Breast epithelium (tissue), 4 donors: ENCODE measurements at regions not wholly inside any gene's neighbourhood (a gene's known extent, or its start where the extent isn't known, plus 50 kb on each side); places are given as distances from the start of the nearest gene placed in this dataset.

ENCODE experiments used
- DNase-seq, 2 donors: peaks; one replicate each; pipeline ENCODE4 v3.0.0-alpha.2; 2019; ENCODE audit warnings: low spot score in 2 of 2
- H3K27ac ChIP-seq, 2 donors: fragments of 200-600 bp; sonication (generic) in 1 of 2; one replicate each; pipeline ENCODE4 v1.5.1; 2016 to 2019; ENCODE audit warnings: mild to moderate bottlenecking in 1 of 2
- H3K27me3 ChIP-seq, 2 donors: fragments of 200-600 bp; sonication (generic) in 1 of 2; one replicate each; pipeline versions ENCODE4 v1.5.1 to v1.6.0; 2017 to 2019; ENCODE audit warnings: control low read depth in 1 of 2, mild to moderate bottlenecking in 1 of 2
- H3K36me3 ChIP-seq: fragments of 200-600 bp; one replicate; pipeline ENCODE4 v1.5.1; 2019
- H3K4me1 ChIP-seq, 2 donors: fragments of 200-600 bp; sonication (generic); one replicate each; pipeline ENCODE4 v1.5.1; 2016 to 2019; ENCODE audit warnings: control low read depth in 1 of 2
- H3K4me3 ChIP-seq, 3 donors: fragments of 200-600 bp; sonication (generic); 1 replicate in 2 of 3; 2 replicates in 1 of 3; pipeline ENCODE4 v1.5.1; 2016 to 2019; ENCODE audit warnings: mild to moderate bottlenecking in 3 of 3, moderate library complexity in 2 of 3
- H3K9me3 ChIP-seq, 2 donors: fragments of 200-600 bp; sonication (generic) in 1 of 2; one replicate each; pipeline ENCODE4 v1.5.1; 2016 to 2019; ENCODE audit warnings: control low read depth in 1 of 2
- POLR2A ChIP-seq: fragments of 450-650 bp; IDR thresholded peaks from one replicate; pipeline ENCODE4 v1.6.1; 2016; ENCODE audit warnings: antibody characterized with exemption, mild to moderate bottlenecking, moderate library complexity
- POLR2AphosphoS5 ChIP-seq, 3 donors: sonication (generic); formaldehyde crosslinking; IDR thresholded peaks; one replicate each; pipeline ENCODE4 v1.6.1; 2017; ENCODE audit warnings: antibody characterized with exemption in 3 of 3
- intact Hi-C: fragments of 100-400 bp; cut with DNase I; formaldehyde crosslinking; loops from one replicate; pipeline ENCODE4 v1.15.1; 2023; ENCODE audit warnings: low total_unique reads
- TF ChIP-seq, protein P1 (sequence below), 3 donors: fragments of 450-650 bp; IDR thresholded peaks; one replicate each; pipeline ENCODE4 v1.5.1; 2016 to 2017; ENCODE audit warnings: antibody characterized with exemption in 3 of 3, mild to moderate bottlenecking in 3 of 3, moderate library complexity in 3 of 3

DNA sequence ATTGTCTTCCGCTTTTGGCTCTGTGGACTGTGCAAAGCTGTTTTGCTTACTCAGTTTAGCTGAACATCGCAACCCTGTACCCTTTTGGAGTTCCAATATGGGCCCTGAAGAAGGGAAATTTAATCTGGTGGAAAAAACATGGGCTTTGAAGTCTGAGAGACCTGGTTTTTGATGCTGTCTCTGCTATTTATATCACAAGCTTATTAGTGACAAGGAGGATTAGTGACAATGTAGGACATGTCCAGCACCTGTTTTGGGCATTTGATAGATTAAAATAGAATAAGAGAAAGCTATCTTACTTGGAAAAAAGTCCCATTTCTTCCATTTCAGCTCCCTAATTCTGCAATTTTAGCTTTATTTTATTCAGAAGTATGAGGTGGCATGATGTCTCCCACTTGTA lies 417.3 kb downstream of the SPRY1 start:
- Histone ChIP-seq H3K36me3 (no peaks in the 10 kb centered on the region), H3K4me1 (no peaks in the 10 kb centered on the region), H3K9me3 (no peaks in the 10 kb centered on the region), H3K27ac (no peak overlapping the region), H3K4me3 (no peak overlapping the region), H3K27me3 (no peaks in the 10 kb centered on the region)
- TF ChIP-seq, protein P1, sequence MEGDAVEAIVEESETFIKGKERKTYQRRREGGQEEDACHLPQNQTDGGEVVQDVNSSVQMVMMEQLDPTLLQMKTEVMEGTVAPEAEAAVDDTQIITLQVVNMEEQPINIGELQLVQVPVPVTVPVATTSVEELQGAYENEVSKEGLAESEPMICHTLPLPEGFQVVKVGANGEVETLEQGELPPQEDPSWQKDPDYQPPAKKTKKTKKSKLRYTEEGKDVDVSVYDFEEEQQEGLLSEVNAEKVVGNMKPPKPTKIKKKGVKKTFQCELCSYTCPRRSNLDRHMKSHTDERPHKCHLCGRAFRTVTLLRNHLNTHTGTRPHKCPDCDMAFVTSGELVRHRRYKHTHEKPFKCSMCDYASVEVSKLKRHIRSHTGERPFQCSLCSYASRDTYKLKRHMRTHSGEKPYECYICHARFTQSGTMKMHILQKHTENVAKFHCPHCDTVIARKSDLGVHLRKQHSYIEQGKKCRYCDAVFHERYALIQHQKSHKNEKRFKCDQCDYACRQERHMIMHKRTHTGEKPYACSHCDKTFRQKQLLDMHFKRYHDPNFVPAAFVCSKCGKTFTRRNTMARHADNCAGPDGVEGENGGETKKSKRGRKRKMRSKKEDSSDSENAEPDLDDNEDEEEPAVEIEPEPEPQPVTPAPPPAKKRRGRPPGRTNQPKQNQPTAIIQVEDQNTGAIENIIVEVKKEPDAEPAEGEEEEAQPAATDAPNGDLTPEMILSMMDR (IDR thresholded peaks at IDR 0.05): no peak
- TF ChIP-seq POLR2A (no peak), POLR2AphosphoS5 (IDR thresholded peaks at IDR 0.05) (no peak)
- DNase-seq: no peak
- intact Hi-C loops: no loop called here

DNA sequence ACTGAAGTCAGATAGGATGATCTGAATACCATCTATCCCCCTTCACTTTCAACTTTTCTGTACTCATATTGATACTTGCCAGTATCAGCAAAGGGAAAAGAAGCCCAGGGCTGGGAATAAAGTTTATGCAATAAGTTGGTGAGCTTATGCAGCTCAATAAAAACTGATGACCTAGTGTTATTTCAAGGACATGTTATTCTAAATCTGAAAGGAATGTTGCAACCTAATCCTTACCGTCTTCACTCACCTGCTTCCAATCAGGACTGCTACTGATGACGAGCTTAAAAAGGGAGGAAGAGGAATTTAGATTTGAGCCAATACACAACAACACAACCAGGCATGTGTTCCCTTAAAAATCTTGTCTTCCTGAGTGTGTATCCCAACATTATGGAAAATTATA lies 419.9 kb downstream of the SPRY1 start:
- intact Hi-C loops: no loop called here
- TF ChIP-seq, protein P1 (IDR thresholded peaks at IDR 0.05): no peak
- TF ChIP-seq POLR2A: no peak
- no peak for TF ChIP-seq POLR2AphosphoS5 (IDR thresholded peaks at IDR 0.05)
- no peak overlapping the region for H3K4me3 ChIP-seq
- DNase-seq: no peak
- H3K27me3 ChIP-seq: no peaks in the 10 kb centered on the region
- H3K27ac ChIP-seq: no peak overlapping the region
- H3K36me3 ChIP-seq: no peaks in the 10 kb centered on the region
- H3K4me1 ChIP-seq: no peaks in the 10 kb centered on the region
- no peaks in the 10 kb centered on the region for H3K9me3 ChIP-seq

DNA sequence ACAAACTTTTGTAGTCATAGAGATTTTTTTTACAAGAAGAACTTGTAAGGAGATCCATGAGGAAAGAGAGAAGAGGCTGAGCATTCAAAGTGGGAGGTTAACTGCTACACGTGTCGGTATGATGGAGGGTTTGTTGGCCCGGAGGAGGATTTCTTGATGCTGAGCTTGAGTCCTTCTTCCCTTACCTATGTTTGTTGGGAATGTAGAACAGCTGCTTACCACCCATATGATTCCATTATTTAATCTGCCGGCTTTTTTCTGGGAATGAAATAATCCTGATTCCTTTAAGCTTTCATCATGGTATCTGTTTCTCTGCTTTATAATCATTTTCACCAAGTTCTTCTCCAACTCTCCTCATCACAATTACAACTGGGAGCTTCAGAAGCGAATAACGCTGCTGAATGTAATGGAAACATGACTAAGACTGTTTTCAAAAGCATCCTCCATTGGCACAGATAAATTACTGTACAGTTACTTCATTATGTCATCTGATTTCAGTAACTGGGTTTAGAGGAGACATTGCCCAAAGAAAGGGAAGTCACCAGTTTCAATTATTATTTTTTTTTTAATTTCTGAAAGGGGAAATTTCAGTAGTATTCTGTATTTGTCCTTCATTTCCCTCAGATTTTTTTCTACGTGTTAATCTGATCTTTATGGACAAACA lies 420.6 kb downstream of the SPRY1 start:
- no peak for DNase-seq
- intact Hi-C loops: no loop called here
- Histone ChIP-seq H3K36me3 (no peaks in the 10 kb centered on the region), H3K27me3 (no peaks in the 10 kb centered on the region), H3K9me3 (no peaks in the 10 kb centered on the region), H3K4me3 (no peak overlapping the region), H3K4me1 (no peaks in the 10 kb centered on the region), H3K27ac (no peak overlapping the region)
- TF ChIP-seq, protein P1 (IDR thresholded peaks at IDR 0.05): no peak
- TF ChIP-seq POLR2AphosphoS5 (IDR thresholded peaks at IDR 0.05) (no peak), POLR2A (no peak)

DNA sequence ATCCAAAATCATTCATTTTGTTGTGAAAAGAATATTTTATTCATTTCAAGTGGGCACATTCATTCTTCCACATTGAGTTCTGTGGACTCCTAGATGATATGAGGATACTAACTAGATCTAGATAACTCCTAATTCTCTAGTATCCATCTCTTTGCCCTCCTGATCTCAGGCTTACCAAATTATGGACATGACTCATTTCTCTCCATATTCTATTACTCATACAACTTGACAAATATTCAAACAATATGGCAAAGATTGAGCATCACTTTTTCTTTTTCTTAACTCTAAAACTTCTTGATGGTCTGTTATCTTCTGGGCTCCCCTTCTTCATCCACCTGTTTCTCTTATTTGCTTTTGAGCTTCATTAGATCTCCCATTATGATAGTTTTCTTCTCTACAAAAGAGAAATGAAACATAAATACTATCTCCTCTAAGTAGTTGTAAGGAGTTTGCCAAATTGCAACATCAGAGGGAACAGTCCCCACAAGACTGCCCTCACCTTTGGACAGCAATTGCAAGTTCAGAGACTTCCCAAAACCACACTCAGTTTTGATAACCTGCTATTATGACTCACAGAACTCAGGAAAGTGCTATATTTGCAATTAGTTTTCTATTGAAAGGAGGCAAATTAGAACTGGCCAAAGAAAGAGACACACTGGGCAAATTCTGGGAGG lies 422.9 kb downstream of the SPRY1 start:
- no peaks in the 10 kb centered on the region for H3K4me1 ChIP-seq
- H3K27me3 ChIP-seq: no peaks in the 10 kb centered on the region
- intact Hi-C loops: no loop called here
- no peak for DNase-seq
- no peaks in the 10 kb centered on the region for H3K36me3 ChIP-seq
- H3K27ac ChIP-seq: no peak overlapping the region
- TF ChIP-seq POLR2A: no peak
- no peak for TF ChIP-seq POLR2AphosphoS5 (IDR thresholded peaks at IDR 0.05)
- TF ChIP-seq, protein P1 (IDR thresholded peaks at IDR 0.05): no peak
- no peak overlapping the region for H3K4me3 ChIP-seq
- no peaks in the 10 kb centered on the region for H3K9me3 ChIP-seq

DNA sequence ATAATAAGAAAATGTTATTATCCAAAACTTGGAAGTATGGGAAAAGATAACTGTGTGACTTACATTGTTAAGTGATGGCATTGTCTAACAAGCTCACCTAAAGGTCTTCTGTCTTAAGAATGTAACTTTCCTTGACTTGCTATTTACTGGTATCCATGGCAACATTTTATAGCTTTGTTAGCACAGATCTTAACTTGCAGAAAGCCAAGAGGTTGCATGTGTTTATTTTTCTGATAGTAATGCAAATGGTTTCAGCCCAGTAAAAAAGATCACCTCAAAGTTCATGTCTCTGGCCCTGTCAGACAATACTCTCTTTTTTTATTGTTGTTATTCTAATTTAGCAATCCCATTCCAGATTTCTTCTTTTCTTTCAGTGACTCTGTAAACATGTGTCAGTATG lies 425.3 kb downstream of the SPRY1 start:
- Histone ChIP-seq H3K4me1 (no peaks in the 10 kb centered on the region), H3K9me3 (no peaks in the 10 kb centered on the region), H3K27ac (no peak overlapping the region), H3K4me3 (no peak overlapping the region), H3K27me3 (no peaks in the 10 kb centered on the region), H3K36me3 (no peaks in the 10 kb centered on the region)
- intact Hi-C loops: no loop called here
- no peak for DNase-seq
- no peak for TF ChIP-seq POLR2AphosphoS5 (IDR thresholded peaks at IDR 0.05)
- no peak for TF ChIP-seq POLR2A
- TF ChIP-seq, protein P1 (IDR thresholded peaks at IDR 0.05): no peak
